SKM-1 (cell line): ENCODE measurements at regions not wholly inside any gene's neighbourhood (a gene's known extent, or its start where the extent isn't known, plus 50 kb on each side); places are given as distances from the start of the nearest gene placed in this dataset.
"Not testable (repeated sequence)": the region's sequence is repeated elsewhere in the genome, so short reads cannot be mapped to it uniquely, and the experiment has no call there.

ENCODE experiments used
- DNase-seq: peaks from one replicate; lab custom pipeline; 2025; ENCODE audit not compliant: unreplicated experiment; lab: John Stamatoyannopoulos, UW

- no peak for DNase-seq
These were observed 1349.1 kb downstream of the XPNPEP1 start for GRCh38 chr10:108574233-108574632.

- no peak for DNase-seq
These were observed 1354.5 kb downstream of the XPNPEP1 start for GRCh38 chr10:108568824-108569223.

GRCh38 chr10:108567899-108568752, 1355.2 kb downstream of the XPNPEP1 start:
- DNase-seq = no peak

- DNase-seq = no peak
These were observed 1356.8 kb downstream of the XPNPEP1 start for GRCh38 chr10:108566316-108567107.

GRCh38 chr10:108562105-108562504, 1361.2 kb downstream of the XPNPEP1 start:
- DNase-seq = no peak

GRCh38 chr10:108561649-108562048, 1361.7 kb downstream of the XPNPEP1 start:
- no peak for DNase-seq

- no peak for DNase-seq
These were observed 1362.8 kb downstream of the XPNPEP1 start for GRCh38 chr10:108560488-108560887.

- DNase-seq = no peak
These were observed 1367.1 kb downstream of the XPNPEP1 start for GRCh38 chr10:108556186-108556585.

GRCh38 chr10:108545921-108546320, 1377.4 kb downstream of the XPNPEP1 start:
- DNase-seq = no peak

- DNase-seq = peak; percentile 17
These were observed 1378.7 kb downstream of the XPNPEP1 start for GRCh38 chr10:108544500-108545120.

- not testable (repeated sequence) for DNase-seq
These were observed 1369.0 kb upstream of the SORCS1 start for GRCh38 chr10:108533551-108533950.

GRCh38 chr10:108523016-108523800, 1358.7 kb upstream of the SORCS1 start:
- no peak for DNase-seq

- DNase-seq = no peak
These were observed 1357.5 kb upstream of the SORCS1 start for GRCh38 chr10:108521827-108522492.

GRCh38 chr10:108515821-108516220, 1351.3 kb upstream of the SORCS1 start:
- DNase-seq = no peak

- no peak for DNase-seq
These were observed 1335.9 kb upstream of the SORCS1 start for GRCh38 chr10:108500396-108500795.

- DNase-seq = no peak
These were observed 1331.6 kb upstream of the SORCS1 start for GRCh38 chr10:108496106-108496505.

GRCh38 chr10:108490944-108491343, 1326.4 kb upstream of the SORCS1 start:
- no peak for DNase-seq

- DNase-seq = no peak
These were observed 1306.9 kb upstream of the SORCS1 start for GRCh38 chr10:108471420-108471819.

- DNase-seq = no peak
These were observed 1305.4 kb upstream of the SORCS1 start for GRCh38 chr10:108469940-108470339.
